Dedifferentiated amniotic fluid mesenchymal stem cell (primary cell): ENCODE measurements at regions not wholly inside any gene's neighbourhood (a gene's known extent, or its start where the extent isn't known, plus 50 kb on each side); places are given as distances from the start of the nearest gene placed in this dataset.
"Not testable (repeated sequence)": the region's sequence is repeated elsewhere in the genome, so short reads cannot be mapped to it uniquely, and the experiment has no call there.

Source experiments
- DNase-seq: peaks from one replicate; pipeline ENCODE4 v3.0.0-alpha.2; 2016; ENCODE audit errors: extremely low spot score

GRCh38 chr10:2790396-2791188, 276.8 kb upstream of the PFKP start:
- no peak for DNase-seq

- no peak for DNase-seq
Observed at GRCh38 chr10:2786251-2786650, 281.1 kb upstream of the PFKP start.

- DNase-seq = no peak
Observed at GRCh38 chr10:2784766-2785165, 282.6 kb upstream of the PFKP start.

- DNase-seq = no peak
Observed at GRCh38 chr10:2782950-2783349, 284.4 kb upstream of the PFKP start.

- no peak for DNase-seq
Observed at GRCh38 chr10:2782265-2782664, 285.1 kb upstream of the PFKP start.

- no peak for DNase-seq
Observed at GRCh38 chr10:2777666-2778355, 289.5 kb upstream of the PFKP start.

GRCh38 chr10:2772816-2773631, 294.3 kb upstream of the PFKP start:
- DNase-seq = no peak

- DNase-seq = no peak
Observed at GRCh38 chr10:2772135-2772534, 295.2 kb upstream of the PFKP start.

GRCh38 chr10:2767293-2767692, 300.1 kb upstream of the PFKP start:
- DNase-seq = not testable (repeated sequence)

- DNase-seq = no peak
Observed at GRCh38 chr10:2761971-2762370, 305.4 kb upstream of the PFKP start.

- DNase-seq = no peak
Observed at GRCh38 chr10:2761311-2761710, 306.0 kb upstream of the PFKP start.

- no peak for DNase-seq
Observed at GRCh38 chr10:2760736-2761135, 306.6 kb upstream of the PFKP start.

GRCh38 chr10:2759233-2759632, 308.1 kb upstream of the PFKP start:
- DNase-seq = no peak

GRCh38 chr10:2754943-2755342, 312.4 kb upstream of the PFKP start:
- DNase-seq = no peak

- no peak for DNase-seq
Observed at GRCh38 chr10:2748287-2748686, 319.1 kb upstream of the PFKP start.

GRCh38 chr10:2746638-2747037, 320.7 kb upstream of the PFKP start:
- no peak for DNase-seq

GRCh38 chr10:2745666-2746065, 321.7 kb upstream of the PFKP start:
- no peak for DNase-seq

GRCh38 chr10:2744547-2745200, 322.7 kb upstream of the PFKP start:
- DNase-seq = no peak

GRCh38 chr10:2734603-2735002, 332.7 kb upstream of the PFKP start:
- no peak for DNase-seq

GRCh38 chr10:2733278-2733963, 333.9 kb upstream of the PFKP start:
- DNase-seq = no peak

- no peak for DNase-seq
Observed at GRCh38 chr10:2731940-2732339, 335.4 kb upstream of the PFKP start.
